Stimulated activated effector memory CD8-positive, alpha-beta T cell treated with anti-CD3 and anti-CD28 coated beads, Interleukin-12 subunit alpha, Interleukin-12 subunit beta, amount 100 ng/mL, for 72 hours (primary cell): ENCODE measurements at regions not wholly inside any gene's neighbourhood (a gene's known extent, or its start where the extent isn't known, plus 50 kb on each side); places are given as distances from the start of the nearest gene placed in this dataset.
"Not testable (repeated sequence)": the region's sequence is repeated elsewhere in the genome, so short reads cannot be mapped to it uniquely, and the experiment has no call there.

Experiments used
- ATAC-seq: fragments of 150-1000 bp; cut with Tn5 transposase; 2 replicates; pipeline ENCODE4 v1.10.0; 2021
- DNase-seq, 2 donors: peaks; one replicate each; pipeline ENCODE4 v3.0.0; 2021 to 2022; ENCODE audit warnings: low spot score in 2 of 2
- H3K27ac Mint-ChIP-seq: one replicate; pipeline ENCODE4 v1.8.0; 2022; ENCODE audit warnings: mild to moderate bottlenecking, mixed read lengths
- H3K36me3 Mint-ChIP-seq: one replicate; pipeline ENCODE4 v1.8.0; 2022; ENCODE audit warnings: mild to moderate bottlenecking, mixed read lengths
- H3K4me1 Mint-ChIP-seq: one replicate; pipeline ENCODE4 v1.8.0; 2022; ENCODE audit warnings: mixed read lengths
- H3K4me3 Mint-ChIP-seq: one replicate; pipeline ENCODE4 v1.8.0; 2022; ENCODE audit warnings: mild to moderate bottlenecking, mixed read lengths
- H3K9me3 Mint-ChIP-seq: one replicate; pipeline ENCODE4 v1.8.0; 2022; ENCODE audit warnings: mixed read lengths

DNA sequence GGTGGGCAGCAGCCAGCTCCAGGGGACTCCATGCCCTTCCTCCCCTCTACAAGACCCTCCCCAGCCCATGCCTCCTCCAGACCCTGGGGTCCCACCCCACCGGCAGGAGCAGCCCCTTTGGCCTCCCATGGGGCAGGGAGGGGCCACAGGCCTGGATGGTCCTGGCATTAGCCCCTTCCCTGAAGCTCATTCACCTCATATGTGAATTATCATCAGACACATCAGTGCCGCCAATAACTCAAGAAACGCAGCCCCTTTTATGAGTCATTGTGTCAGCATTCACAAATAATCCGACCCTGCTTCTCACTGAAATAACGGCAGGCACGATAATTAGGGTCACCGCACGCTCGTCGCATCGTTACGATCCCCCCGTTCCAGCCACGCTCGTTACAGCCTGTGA is 124.2 kb downstream of the BRD1 start:
- DNase-seq (no peak), ATAC-seq (no peak)
- H3K4me1 Mint-ChIP-seq: no peaks in the 10 kb centered on the region
- H3K36me3 Mint-ChIP-seq: no peaks in the 10 kb centered on the region
- H3K27ac Mint-ChIP-seq: no peak overlapping the region
- no peak overlapping the region for H3K4me3 Mint-ChIP-seq
- H3K9me3 Mint-ChIP-seq: peaks cover 4% of the 10 kb centered on the region

DNA sequence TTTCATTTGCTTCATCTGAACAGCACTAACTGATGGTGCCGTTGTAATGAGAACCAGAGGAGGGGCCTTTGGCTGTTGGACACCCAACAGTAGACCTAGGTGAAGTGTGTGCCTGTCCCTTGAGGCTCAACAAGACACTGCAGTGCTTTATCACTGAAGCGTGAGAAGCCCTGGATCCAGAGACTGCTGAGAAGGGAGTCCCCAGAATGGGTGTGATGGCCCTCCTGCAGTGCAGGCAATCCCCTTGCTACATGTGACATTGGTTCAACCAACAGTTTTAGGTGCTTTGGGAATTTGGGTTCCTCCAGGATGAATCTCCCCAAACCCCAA is 125.6 kb downstream of the BRD1 start:
- DNase-seq (no peak), ATAC-seq (no peak)
- Mint-ChIP-seq H3K36me3 (no peaks in the 10 kb centered on the region), H3K27ac (no peak overlapping the region), H3K4me1 (no peaks in the 10 kb centered on the region), H3K9me3 (peaks cover 9% of the 10 kb centered on the region), H3K4me3 (no peak overlapping the region)

DNA sequence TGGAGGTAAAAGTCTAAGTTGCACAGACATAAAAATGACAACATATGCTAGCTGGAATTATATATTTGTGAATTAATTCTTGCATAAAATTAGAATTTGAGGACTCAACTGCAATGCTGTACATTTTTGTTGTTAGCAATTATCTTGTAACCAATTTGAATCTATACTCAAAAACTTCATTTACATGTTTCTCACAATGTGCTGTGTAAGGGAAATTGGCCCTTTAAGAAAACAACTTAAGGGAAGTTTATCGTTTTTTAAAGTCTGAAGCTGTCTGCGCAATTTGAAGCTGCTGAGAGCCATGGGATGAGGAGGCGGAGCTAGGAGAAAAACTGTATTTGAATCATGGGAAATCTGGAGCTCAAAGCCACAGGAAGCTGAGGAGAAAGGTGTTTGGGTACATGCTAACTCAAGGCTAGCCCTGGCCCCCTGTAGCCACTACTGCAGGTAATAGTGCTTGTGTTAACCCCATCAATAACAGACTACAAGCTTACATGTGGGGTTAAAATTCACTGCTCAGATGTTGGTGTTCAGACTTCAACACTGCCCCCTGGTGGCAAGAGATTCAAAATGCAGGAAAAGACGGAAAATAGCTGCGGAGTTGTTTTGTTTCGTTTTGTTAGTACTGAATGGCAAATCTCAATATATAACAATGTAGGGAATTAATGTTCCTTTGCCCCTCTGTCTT is 126.1 kb downstream of the BRD1 start:
- no peak for ATAC-seq
- Mint-ChIP-seq H3K9me3 (peaks cover 9% of the 10 kb centered on the region), H3K36me3 (no peaks in the 10 kb centered on the region), H3K27ac (no peak overlapping the region), H3K4me1 (no peaks in the 10 kb centered on the region), H3K4me3 (no peak overlapping the region)
- no peak for DNase-seq

DNA sequence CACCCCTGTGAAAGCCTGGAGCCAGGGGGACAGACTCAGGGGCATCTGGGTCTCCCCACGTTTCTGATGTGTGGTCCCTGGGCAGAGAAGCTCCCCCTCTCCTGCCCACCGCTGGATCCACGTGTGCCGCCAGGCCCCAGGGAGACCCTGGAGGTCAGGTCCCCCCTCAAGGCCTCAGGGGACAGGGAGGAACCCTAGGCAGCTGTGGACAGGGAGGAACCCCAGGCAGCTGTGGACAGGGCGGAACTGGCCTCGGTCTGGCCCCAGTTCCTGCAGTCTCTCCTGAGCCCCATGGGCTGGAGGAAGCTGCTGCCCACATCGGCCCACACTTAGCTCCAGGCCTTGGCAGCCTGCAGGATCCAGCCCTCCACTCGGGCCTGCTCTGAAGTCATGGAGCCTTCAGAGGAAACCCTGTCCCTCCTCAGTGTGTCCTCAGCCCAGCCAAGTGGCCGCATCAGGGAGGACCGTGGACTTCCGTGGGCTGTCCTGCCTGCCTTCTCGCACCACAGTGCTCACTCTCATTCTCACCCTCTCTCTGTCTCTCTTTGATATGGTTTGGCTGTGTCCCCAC is 127.7 kb downstream of the BRD1 start:
- H3K36me3 Mint-ChIP-seq: no peaks in the 10 kb centered on the region
- no peak overlapping the region for H3K27ac Mint-ChIP-seq
- H3K4me1 Mint-ChIP-seq: no peaks in the 10 kb centered on the region
- no peak overlapping the region for H3K4me3 Mint-ChIP-seq
- peaks cover 9% of the 10 kb centered on the region for H3K9me3 Mint-ChIP-seq
- no peak for DNase-seq
- ATAC-seq: no peak

DNA sequence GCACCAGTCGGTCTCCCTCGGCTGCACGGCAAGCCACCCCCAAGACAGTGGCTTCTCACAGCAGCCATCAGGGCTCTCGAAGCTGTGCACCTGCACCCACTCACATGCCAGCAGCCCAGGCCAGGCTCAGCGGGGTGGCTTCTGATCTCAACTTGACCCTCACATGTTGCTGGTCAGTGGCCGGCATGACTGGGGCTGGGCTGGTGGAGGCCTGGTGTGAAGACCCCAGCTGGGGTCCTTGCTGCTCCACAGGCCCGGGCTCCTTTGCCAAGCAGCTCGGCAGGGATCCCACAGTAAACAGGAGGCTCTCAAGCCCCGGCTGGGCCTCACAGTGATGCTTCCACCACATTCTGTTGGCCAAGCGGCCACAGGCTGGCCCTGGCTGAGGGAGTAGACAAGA is 128.2 kb downstream of the BRD1 start:
- ATAC-seq (no peak), DNase-seq (no peak)
- Mint-ChIP-seq H3K27ac (no peak overlapping the region), H3K36me3 (no peaks in the 10 kb centered on the region), H3K4me1 (no peaks in the 10 kb centered on the region), H3K9me3 (peaks cover 9% of the 10 kb centered on the region), H3K4me3 (no peak overlapping the region)

DNA sequence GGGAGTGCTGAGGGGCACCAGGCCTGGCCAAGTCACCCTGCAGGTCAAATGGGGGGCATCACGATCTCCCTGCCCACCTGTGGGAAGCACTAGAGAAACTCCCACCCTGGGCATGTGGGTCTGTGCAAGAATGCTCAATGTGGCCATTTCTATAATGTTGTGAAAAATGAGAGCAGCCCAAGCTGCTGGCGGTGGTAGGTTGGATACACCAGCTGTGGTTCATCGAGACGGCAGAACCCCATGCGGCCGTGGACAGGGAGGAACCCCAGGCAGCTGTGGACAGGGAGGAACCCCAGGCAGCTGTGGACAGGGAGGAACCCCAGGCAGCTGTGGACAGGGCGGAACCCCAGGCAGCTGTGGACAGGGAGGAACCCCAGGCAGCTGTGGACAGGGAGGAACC is 129.1 kb downstream of the BRD1 start:
- ATAC-seq, H3K27ac Mint-ChIP-seq, DNase-seq, H3K4me1 Mint-ChIP-seq, H3K9me3 Mint-ChIP-seq, H3K4me3 Mint-ChIP-seq, H3K36me3 Mint-ChIP-seq: not testable (repeated sequence)

DNA sequence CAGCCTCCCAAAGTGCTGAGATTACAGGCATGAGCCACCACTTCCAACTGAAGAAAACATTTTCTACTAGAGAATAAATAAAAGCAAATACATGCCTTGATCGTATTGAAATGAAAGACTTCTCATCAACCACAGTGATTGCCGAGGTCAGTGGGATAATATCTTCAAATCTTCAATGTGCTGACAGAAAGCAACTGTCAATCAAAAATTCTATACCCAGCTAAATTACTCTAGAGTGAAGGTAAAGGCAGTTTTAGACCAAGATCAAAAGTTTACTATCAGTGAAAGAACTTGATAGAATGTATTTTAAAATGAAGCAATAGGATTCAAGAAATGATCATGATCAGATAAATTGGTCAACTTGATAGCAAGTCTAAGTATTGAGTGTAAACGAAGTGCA is 130.6 kb downstream of the BRD1 start:
- H3K4me1 Mint-ChIP-seq: no peaks in the 10 kb centered on the region
- H3K36me3 Mint-ChIP-seq: no peaks in the 10 kb centered on the region
- ATAC-seq (no peak), DNase-seq (no peak)
- no peak overlapping the region for H3K27ac Mint-ChIP-seq
- no peak overlapping the region for H3K4me3 Mint-ChIP-seq
- peaks cover 9% of the 10 kb centered on the region for H3K9me3 Mint-ChIP-seq

DNA sequence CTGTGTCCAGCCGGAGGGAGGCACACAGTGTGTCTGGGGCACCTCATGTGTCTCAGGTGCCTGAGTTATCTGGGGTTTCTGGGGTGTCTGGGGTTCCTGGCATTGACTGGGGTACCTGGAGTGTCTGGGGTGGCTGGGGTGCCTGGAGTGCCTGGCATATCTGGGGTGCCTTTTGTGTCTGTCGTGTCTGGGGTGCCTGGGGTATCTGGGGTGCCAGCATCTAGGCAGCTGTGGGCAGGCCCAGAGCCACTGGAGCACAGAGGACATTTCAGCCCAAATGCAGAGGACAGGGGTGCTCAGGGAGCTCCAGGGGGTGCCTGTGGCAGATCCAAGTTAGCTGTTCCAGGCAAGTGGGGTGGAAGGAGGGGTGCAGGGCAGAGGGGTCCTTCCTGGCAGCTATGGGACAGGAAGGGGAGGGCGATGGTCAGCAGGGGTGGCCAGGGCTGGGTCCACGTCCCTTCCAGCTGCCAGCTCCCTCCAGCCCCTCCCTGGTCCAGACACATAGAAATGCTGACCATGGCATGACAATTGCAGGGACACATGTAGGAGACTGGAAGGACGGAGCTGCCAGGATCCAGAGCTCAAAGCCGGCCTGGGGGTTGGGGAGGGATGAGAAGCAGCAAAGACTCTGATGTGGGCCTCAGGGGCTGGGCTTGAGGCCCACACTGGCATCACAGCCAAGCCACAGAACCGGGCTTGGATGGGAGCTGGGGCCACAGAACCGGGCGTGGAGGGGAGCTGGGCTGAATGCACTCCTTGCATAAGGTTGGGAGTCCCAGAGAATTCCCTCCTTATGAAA is 133.0 kb downstream of the BRD1 start:
- Mint-ChIP-seq H3K27ac (no peak overlapping the region), H3K36me3 (no peaks in the 10 kb centered on the region), H3K9me3 (peaks cover 5% of the 10 kb centered on the region), H3K4me3 (no peak overlapping the region), H3K4me1 (no peaks in the 10 kb centered on the region)
- DNase-seq: no peak
- ATAC-seq: no peak

DNA sequence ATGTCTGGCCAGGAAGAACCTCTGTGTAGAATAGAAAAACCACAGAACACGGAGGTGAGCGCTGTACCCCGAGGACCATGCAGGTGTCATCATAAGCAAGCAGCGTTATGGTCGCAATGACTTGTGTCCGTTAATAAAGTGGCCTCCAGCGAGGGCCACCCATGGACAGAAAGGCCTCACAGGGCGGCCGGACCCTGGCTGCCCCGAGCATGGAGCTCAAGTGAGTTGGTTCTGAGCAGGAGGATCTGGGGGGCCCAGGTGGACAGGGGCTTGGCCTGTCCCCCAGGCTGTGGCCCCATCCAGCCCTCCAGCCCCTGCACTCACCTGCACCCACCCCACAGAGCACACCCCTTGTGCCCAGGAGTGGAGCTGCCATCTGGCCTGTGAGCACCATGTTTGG is 133.8 kb downstream of the BRD1 start:
- Mint-ChIP-seq H3K27ac (no peak overlapping the region), H3K4me3 (no peak overlapping the region), H3K9me3 (peaks cover 5% of the 10 kb centered on the region), H3K36me3 (no peaks in the 10 kb centered on the region), H3K4me1 (no peaks in the 10 kb centered on the region)
- ATAC-seq: no peak
- DNase-seq: no peak

DNA sequence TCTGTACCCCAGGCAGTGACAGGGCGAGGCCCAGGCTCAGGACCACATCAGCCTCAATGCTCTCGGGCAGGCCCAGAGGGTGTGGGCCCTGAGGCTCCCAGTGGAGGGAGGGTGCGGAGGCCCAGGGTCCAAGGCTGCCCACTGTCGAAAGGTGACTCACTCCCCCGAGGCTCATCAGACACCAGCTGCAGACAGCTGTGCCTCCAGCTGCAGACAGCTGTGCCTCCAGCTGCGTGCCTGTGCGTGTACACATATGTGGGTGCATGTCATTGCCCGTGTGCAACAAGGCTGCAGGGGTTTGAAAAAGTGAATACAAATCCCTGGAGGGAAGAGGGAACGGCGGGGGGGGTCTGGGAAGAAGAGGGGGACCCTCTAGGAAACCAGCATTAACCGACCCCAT is 134.3 kb downstream of the BRD1 start:
- ATAC-seq (peak; percentile 33), DNase-seq (no peak)
- Mint-ChIP-seq H3K4me1 (no peaks in the 10 kb centered on the region), H3K27ac (no peak overlapping the region), H3K9me3 (peaks cover 5% of the 10 kb centered on the region), H3K4me3 (no peak overlapping the region), H3K36me3 (no peaks in the 10 kb centered on the region)

DNA sequence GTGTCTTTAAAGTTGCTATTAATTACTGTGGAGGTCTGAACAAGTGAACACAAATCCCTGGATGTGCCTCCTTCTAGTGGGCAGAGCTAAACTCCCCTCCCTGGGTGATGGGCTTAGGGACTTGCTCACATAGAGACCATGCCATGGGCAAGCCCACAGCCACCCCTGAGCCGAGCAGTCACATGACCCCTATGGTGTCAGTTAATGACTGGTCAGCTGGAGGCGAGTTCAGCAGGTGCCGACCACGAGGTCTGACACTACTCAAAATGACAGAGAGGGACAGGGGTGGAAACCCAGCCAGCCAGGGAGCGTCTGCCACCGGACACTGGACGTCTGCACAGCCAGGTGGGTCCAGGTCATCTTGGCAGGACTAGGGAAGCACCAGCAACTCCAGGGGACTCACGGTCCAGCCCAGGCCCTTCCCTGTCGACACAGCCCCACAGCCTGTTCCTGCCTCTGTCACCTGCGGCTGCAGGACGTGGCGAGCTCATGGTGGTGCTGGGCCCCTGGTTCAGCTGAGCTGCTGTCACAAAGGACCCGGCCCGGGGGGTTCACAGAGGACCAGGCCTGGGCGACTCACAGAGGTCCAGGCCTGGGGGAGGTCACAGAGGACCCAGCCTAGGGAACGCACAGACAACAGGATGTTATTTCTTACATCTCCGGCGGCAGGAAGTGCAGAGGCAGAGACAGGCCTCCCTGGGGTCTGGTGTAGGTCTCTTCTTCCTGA is 135.0 kb downstream of the BRD1 start:
- ATAC-seq (peak; percentile 15), DNase-seq (no peak)
- Mint-ChIP-seq H3K27ac (no peak overlapping the region), H3K36me3 (no peaks in the 10 kb centered on the region), H3K4me1 (no peaks in the 10 kb centered on the region), H3K9me3 (peaks cover 5% of the 10 kb centered on the region), H3K4me3 (no peak overlapping the region)

DNA sequence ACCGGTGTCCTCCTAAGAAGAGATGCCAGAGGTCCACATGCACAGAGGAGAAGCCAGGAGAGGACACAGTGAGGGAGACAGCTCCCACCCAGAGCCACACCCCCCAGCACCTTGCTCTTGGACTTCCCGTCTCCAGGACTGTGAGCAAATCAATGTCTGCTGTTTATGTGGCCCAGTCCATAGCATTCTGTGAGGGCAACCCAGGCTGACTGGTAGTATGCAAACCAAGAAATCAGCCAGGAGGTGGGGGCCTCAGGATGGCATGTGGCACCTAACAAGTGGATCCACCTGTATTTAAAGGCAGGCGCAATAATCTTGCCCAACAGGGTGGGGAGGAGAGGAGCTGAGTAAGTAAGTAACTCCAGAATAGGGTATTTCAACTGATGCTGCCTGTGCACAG is 136.4 kb downstream of the BRD1 start:
- Mint-ChIP-seq H3K4me1 (no peaks in the 10 kb centered on the region), H3K4me3 (no peak overlapping the region), H3K9me3 (no peaks in the 10 kb centered on the region), H3K27ac (no peak overlapping the region), H3K36me3 (no peaks in the 10 kb centered on the region)
- ATAC-seq: no peak
- DNase-seq: no peak

DNA sequence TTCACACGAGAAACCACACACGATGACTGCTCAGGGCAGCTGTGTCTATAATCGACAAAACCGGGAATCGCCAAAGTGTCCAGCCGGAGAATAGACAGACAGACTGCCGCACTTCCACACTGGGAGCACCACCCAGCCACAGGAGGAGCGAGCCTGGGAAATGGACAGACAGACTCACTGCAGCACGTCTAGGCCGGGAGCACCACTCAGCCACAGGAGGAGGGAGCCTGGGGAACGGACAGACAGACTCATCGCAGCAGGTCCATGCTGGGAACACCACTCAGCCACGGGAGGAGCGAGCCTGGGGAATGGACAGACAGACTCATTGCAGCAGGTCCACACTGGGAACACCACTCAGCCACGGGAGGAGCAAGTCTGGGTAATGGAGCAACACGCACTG is 137.2 kb downstream of the BRD1 start:
- no peak overlapping the region for H3K27ac Mint-ChIP-seq
- ATAC-seq (no peak), DNase-seq (no peak)
- H3K4me3 Mint-ChIP-seq: no peak overlapping the region
- no peaks in the 10 kb centered on the region for H3K4me1 Mint-ChIP-seq
- no peaks in the 10 kb centered on the region for H3K9me3 Mint-ChIP-seq
- no peaks in the 10 kb centered on the region for H3K36me3 Mint-ChIP-seq

DNA sequence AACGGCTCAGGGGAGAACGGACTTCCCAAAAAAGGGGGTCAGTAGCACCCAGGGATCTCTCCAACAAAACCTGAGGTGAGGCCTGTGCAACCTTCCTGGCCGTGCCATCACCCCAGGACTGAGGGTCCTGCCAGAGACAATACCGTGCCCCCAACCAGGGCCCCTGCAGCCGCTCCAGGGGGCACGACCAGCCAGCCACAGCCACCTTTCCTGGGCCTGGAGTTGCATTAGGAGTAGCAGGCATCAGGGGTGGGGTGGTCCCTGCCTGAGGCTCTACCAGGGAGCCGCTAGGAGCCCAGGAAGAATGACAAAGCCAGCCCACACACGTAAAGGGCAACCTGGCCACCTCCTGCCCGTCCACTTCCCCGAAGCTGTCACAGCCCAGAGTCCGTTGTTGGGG is 137.8 kb downstream of the BRD1 start:
- no peaks in the 10 kb centered on the region for H3K36me3 Mint-ChIP-seq
- DNase-seq (no peak), ATAC-seq (no peak)
- no peak overlapping the region for H3K27ac Mint-ChIP-seq
- H3K9me3 Mint-ChIP-seq: no peaks in the 10 kb centered on the region
- no peaks in the 10 kb centered on the region for H3K4me1 Mint-ChIP-seq
- H3K4me3 Mint-ChIP-seq: no peak overlapping the region

DNA sequence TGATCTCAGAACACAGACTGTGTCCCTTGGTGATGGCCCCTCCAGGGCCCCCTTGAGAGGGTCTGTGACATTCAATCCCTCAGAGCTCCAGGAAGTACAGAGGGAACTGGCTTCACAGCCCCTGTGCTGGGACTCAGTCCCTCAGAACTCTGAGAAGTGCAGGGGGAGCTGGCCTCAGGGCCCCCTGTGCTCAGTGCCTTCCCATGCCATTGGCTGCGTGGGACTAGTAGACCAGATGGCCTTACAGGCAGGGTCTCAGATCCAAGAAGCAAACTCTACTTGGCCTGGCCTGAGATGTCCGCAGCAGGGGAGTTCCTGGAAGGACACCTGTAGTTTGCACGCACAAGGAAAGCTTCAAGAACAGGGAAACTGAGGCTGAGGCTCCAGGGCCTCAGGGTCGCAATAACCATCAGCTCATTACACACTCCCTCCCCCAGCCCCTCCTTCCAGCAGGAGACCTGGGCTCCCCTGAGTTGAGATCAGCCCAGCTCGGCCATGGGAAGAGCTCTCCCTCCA is 138.4 kb downstream of the BRD1 start:
- Mint-ChIP-seq H3K36me3 (no peaks in the 10 kb centered on the region), H3K4me3 (no peak overlapping the region), H3K4me1 (no peaks in the 10 kb centered on the region), H3K27ac (no peak overlapping the region), H3K9me3 (no peaks in the 10 kb centered on the region)
- ATAC-seq (no peak), DNase-seq (no peak)
